ENCODE measurements at regions not wholly inside any gene's neighbourhood (a gene's known extent, or its start where the extent isn't known, plus 50 kb on each side); places are given as distances from the start of the nearest gene placed in this dataset.
"Not testable (repeated sequence)": the region's sequence is repeated elsewhere in the genome, so short reads cannot be mapped to it uniquely, and the experiment has no call there.

- no peak for DNase-seq (ENCODE audit: low read depth)
These were observed 55.3 kb upstream of the SLCO6A1 start for GRCh38 chr5:102554082-102554481.

- DNase-seq (ENCODE audit: low read depth): no peak
These were observed 55.9 kb upstream of the SLCO6A1 start for GRCh38 chr5:102554728-102555127.

- DNase-seq (ENCODE audit: low read depth): no peak
These were observed 63.3 kb upstream of the SLCO6A1 start for GRCh38 chr5:102561894-102562760.

- DNase-seq (ENCODE audit: low read depth): no peak
These were observed 71.9 kb upstream of the SLCO6A1 start for GRCh38 chr5:102570747-102571146.

- no peak for DNase-seq (ENCODE audit: low read depth)
These were observed 79.6 kb upstream of the SLCO6A1 start for GRCh38 chr5:102578362-102578761.

GRCh38 chr5:102579379-102579778, 80.6 kb upstream of the SLCO6A1 start:
- DNase-seq (ENCODE audit: low read depth): no peak

- DNase-seq (ENCODE audit: low read depth): no peak
These were observed 82.2 kb upstream of the SLCO6A1 start for GRCh38 chr5:102581011-102581410.

- DNase-seq (ENCODE audit: low read depth): no peak
These were observed 83.9 kb upstream of the SLCO6A1 start for GRCh38 chr5:102582696-102583095.

- no peak for DNase-seq (ENCODE audit: low read depth)
These were observed 84.7 kb upstream of the SLCO6A1 start for GRCh38 chr5:102583276-102584124.

GRCh38 chr5:102589661-102590060, 90.9 kb upstream of the SLCO6A1 start:
- DNase-seq (ENCODE audit: low read depth): no peak

- DNase-seq (ENCODE audit: low read depth): no peak
These were observed 91.7 kb upstream of the SLCO6A1 start for GRCh38 chr5:102590467-102590866.

GRCh38 chr5:102591650-102592049, 92.8 kb upstream of the SLCO6A1 start:
- no peak for DNase-seq (ENCODE audit: low read depth)

GRCh38 chr5:102592586-102592985, 93.8 kb upstream of the SLCO6A1 start:
- DNase-seq (ENCODE audit: low read depth): not testable (repeated sequence)

- no peak for DNase-seq (ENCODE audit: low read depth)
These were observed 95.4 kb upstream of the SLCO6A1 start for GRCh38 chr5:102594192-102594591.

GRCh38 chr5:102595332-102595731, 96.5 kb upstream of the SLCO6A1 start:
- DNase-seq (ENCODE audit: low read depth): no peak

GRCh38 chr5:102596113-102596512, 97.3 kb upstream of the SLCO6A1 start:
- DNase-seq (ENCODE audit: low read depth): no peak

GRCh38 chr5:102596951-102597350, 98.2 kb upstream of the SLCO6A1 start:
- no peak for DNase-seq (ENCODE audit: low read depth)

GRCh38 chr5:102599289-102599688, 100.5 kb upstream of the SLCO6A1 start:
- no peak for DNase-seq (ENCODE audit: low read depth)

- no peak for DNase-seq (ENCODE audit: low read depth)
These were observed 102.2 kb upstream of the SLCO6A1 start for GRCh38 chr5:102600964-102601363.

- DNase-seq (ENCODE audit: low read depth): no peak
These were observed 104.9 kb upstream of the SLCO6A1 start for GRCh38 chr5:102603670-102604069.

- DNase-seq (ENCODE audit: low read depth): no peak
These were observed 109.6 kb upstream of the SLCO6A1 start for GRCh38 chr5:102608414-102608813.

- no peak for DNase-seq (ENCODE audit: low read depth)
These were observed 112.5 kb upstream of the SLCO6A1 start for GRCh38 chr5:102611312-102611711.

- DNase-seq (ENCODE audit: low read depth): no peak
These were observed 114.9 kb upstream of the SLCO6A1 start for GRCh38 chr5:102613661-102614060.
